ENCODE measurements at regions not wholly inside any gene's neighbourhood (a gene's known extent, or its start where the extent isn't known, plus 50 kb on each side); places are given as distances from the start of the nearest gene placed in this dataset.
"Not testable (repeated sequence)": the region's sequence is repeated elsewhere in the genome, so short reads cannot be mapped to it uniquely, and the experiment has no call there.

DNA sequence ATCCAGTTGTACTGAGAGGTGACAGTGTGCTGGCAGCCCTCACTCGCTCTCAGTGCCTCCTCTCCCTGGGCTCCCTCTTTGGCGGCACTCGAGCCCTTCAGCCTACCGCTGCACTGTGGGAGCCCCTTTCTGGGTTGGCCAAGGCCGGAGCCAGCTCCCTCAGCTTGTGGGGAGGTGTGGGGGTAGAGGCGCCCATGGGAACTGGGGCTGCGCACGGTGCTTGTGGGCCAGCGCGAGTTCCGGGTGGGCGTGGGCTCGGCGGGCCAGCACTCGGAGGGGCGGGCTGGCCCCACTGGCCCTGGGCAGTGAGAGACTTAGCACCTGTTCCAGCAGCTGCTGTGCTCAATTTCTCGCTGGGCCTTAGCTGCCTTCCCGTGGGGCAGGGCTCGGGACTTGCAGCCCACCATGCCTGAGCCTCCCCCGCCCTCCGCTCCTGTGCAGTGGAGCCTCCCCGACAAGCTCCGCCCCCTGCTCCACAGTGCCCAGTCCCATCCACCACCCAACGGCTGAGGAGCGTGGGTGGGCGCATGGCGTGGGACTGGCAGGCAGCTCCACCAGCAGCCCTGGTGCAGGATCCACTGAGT is 342.2 kb upstream of the ZNF608 start:
- H3K27me3 ChIP-seq (ENCODE audit: control insufficient read depth, insufficient read depth, low read length, poor library complexity, severe bottlenecking) = no peaks in the 10 kb centered on the region
- DNase-seq = no peak
- peaks cover 28% of the 10 kb centered on the region for H3K9me3 Mint-ChIP-seq
- H3K36me3 ChIP-seq (ENCODE audit: control insufficient read depth, insufficient read depth, low read length) = no peaks in the 10 kb centered on the region
- 94 to 100% methylated on average over 1 to 27 of the region's 27 CpGs for WGBS, 2 experiments (ENCODE audit: insufficient coverage in 1 of 2, insufficient read length in 1 of 2)
- no peak overlapping the region for H3K4me3 Mint-ChIP-seq
- no peaks in the 10 kb centered on the region for H3K9me3 ChIP-seq (ENCODE audit: control insufficient read depth, low read length)
- no peaks in the 10 kb centered on the region for H3K27me3 Mint-ChIP-seq (ENCODE audit: insufficient read depth)
- no peak overlapping the region for H3K4me3 ChIP-seq (ENCODE audit: low read length)
- H3K36me3 Mint-ChIP-seq (ENCODE audit: low read depth) = peaks cover 2% of the 10 kb centered on the region
- no peak overlapping the region for H3K27ac Mint-ChIP-seq
- TF ChIP-seq, protein P1, sequence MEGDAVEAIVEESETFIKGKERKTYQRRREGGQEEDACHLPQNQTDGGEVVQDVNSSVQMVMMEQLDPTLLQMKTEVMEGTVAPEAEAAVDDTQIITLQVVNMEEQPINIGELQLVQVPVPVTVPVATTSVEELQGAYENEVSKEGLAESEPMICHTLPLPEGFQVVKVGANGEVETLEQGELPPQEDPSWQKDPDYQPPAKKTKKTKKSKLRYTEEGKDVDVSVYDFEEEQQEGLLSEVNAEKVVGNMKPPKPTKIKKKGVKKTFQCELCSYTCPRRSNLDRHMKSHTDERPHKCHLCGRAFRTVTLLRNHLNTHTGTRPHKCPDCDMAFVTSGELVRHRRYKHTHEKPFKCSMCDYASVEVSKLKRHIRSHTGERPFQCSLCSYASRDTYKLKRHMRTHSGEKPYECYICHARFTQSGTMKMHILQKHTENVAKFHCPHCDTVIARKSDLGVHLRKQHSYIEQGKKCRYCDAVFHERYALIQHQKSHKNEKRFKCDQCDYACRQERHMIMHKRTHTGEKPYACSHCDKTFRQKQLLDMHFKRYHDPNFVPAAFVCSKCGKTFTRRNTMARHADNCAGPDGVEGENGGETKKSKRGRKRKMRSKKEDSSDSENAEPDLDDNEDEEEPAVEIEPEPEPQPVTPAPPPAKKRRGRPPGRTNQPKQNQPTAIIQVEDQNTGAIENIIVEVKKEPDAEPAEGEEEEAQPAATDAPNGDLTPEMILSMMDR (conservative IDR thresholded peaks at IDR 0.05) = no peak
- no peaks in the 10 kb centered on the region for H3K4me1 ChIP-seq (ENCODE audit: control insufficient read depth, insufficient read depth, low read length)
- no peak overlapping the region for H3K27ac ChIP-seq (ENCODE audit: low read depth, low read length)
- no peaks in the 10 kb centered on the region for H3K4me1 Mint-ChIP-seq
- no peak overlapping the region for H3K9ac ChIP-seq (ENCODE audit: extremely low read depth, low read length, poor library complexity, severe bottlenecking)

DNA sequence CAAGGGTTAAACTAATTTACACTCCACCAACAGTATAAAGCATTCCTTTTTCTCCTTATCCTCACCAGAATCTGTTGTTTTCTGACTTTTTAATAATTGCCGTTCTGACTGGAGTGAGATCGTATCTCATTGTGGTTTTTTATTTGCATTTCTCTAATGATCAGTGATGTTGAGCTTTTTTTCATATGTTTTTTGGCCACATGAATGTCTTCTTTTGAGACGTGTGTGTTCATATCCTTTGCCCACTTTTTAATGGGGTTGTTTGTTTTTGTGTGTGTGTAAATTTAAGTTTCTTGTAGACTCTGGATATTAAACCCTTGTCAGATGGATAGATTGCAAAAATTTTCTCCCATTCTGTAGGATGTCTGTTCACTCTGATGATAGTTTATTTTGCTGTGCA is 345.7 kb upstream of the ZNF608 start:
- not testable (repeated sequence) for H3K4me1 ChIP-seq (ENCODE audit: control insufficient read depth, insufficient read depth, low read length); H3K9ac ChIP-seq (ENCODE audit: extremely low read depth, low read length, poor library complexity, severe bottlenecking); H3K27ac Mint-ChIP-seq; H3K4me3 ChIP-seq (ENCODE audit: low read length); H3K27ac ChIP-seq (ENCODE audit: low read depth, low read length); H3K36me3 ChIP-seq (ENCODE audit: control insufficient read depth, insufficient read depth, low read length); DNase-seq; H3K36me3 Mint-ChIP-seq (ENCODE audit: low read depth); H3K27me3 Mint-ChIP-seq (ENCODE audit: insufficient read depth); H3K9me3 ChIP-seq (ENCODE audit: control insufficient read depth, low read length); H3K4me1 Mint-ChIP-seq; H3K4me3 Mint-ChIP-seq; H3K27me3 ChIP-seq (ENCODE audit: control insufficient read depth, insufficient read depth, low read length, poor library complexity, severe bottlenecking)
- WGBS, 2 experiments (ENCODE audit: insufficient coverage in 1 of 2, insufficient read length in 1 of 2) = 90 to 91% methylated on average over 2 to 3 of the region's 3 CpGs
- peaks cover 41% of the 10 kb centered on the region for H3K9me3 Mint-ChIP-seq

DNA sequence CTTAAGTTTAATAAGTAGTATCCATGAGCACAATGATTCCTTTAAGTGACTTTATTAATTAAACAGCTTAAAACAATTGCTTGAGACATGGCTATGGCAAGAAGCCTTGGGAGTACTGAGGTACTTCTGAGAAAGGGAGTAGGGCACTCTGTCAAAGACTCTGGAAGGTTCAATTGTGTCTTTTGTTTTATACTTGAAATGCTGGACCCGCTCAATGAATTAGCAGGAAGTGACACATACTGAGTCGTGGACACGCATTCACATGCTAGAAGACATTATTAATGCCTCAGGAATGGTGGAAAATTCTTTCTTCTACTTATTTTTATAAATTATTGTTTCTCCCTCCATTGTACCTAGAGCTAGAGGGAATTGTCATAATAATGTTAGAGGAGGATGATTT is 347.3 kb upstream of the ZNF608 start:
- no peaks in the 10 kb centered on the region for H3K36me3 ChIP-seq (ENCODE audit: control insufficient read depth, insufficient read depth, low read length)
- no peaks in the 10 kb centered on the region for H3K27me3 Mint-ChIP-seq (ENCODE audit: insufficient read depth)
- no peaks in the 10 kb centered on the region for H3K27me3 ChIP-seq (ENCODE audit: control insufficient read depth, insufficient read depth, low read length, poor library complexity, severe bottlenecking)
- TF ChIP-seq, protein P1 (conservative IDR thresholded peaks at IDR 0.05) = no peak
- H3K9me3 Mint-ChIP-seq = peaks cover 32% of the 10 kb centered on the region
- peaks cover 9% of the 10 kb centered on the region for H3K9me3 ChIP-seq (ENCODE audit: control insufficient read depth, low read length)
- no peak overlapping the region for H3K9ac ChIP-seq (ENCODE audit: extremely low read depth, low read length, poor library complexity, severe bottlenecking)
- H3K27ac ChIP-seq (ENCODE audit: low read depth, low read length) = no peak overlapping the region
- no peaks in the 10 kb centered on the region for H3K4me1 ChIP-seq (ENCODE audit: control insufficient read depth, insufficient read depth, low read length)
- no peak overlapping the region for H3K4me3 ChIP-seq (ENCODE audit: low read length)
- no peak for DNase-seq
- no peak overlapping the region for H3K4me3 Mint-ChIP-seq
- peaks cover 2% of the 10 kb centered on the region for H3K36me3 Mint-ChIP-seq (ENCODE audit: low read depth)
- H3K27ac Mint-ChIP-seq = no peak overlapping the region
- 85% methylated on average over 3 of the region's 3 CpGs; no CpG with 5 or more reads in 1 of the 2 experiments for WGBS, 2 experiments (ENCODE audit: insufficient coverage in 1 of 2, insufficient read length in 1 of 2)
- no peaks in the 10 kb centered on the region for H3K4me1 Mint-ChIP-seq

DNA sequence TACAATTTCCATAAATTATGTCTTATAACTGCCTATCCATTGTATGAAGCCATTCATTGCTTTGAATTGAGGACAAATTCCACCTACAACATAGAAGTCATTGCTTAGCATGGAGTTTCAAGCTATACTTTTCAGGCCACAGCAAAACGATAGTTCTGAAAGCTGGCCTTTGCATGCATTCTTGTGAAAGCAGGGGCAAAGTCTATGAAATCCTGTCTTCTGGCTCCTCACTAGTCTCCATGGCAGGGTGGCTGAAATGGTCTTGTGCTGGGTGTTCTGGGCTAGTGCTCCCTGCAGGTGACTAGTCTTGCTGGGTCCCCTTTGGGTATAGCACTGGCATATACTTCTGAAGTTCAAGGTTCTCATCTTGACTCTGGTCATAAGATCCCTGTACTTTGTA is 353.9 kb upstream of the ZNF608 start:
- Histone ChIP-seq H3K27me3 (ENCODE audit: control insufficient read depth, insufficient read depth, low read length, poor library complexity, severe bottlenecking) (no peaks in the 10 kb centered on the region), H3K36me3 (ENCODE audit: control insufficient read depth, insufficient read depth, low read length) (no peaks in the 10 kb centered on the region), H3K4me1 (ENCODE audit: control insufficient read depth, insufficient read depth, low read length) (no peaks in the 10 kb centered on the region), H3K27ac (ENCODE audit: low read depth, low read length) (no peak overlapping the region), H3K4me3 (ENCODE audit: low read length) (no peak overlapping the region), H3K9me3 (ENCODE audit: control insufficient read depth, low read length) (peaks cover 9% of the 10 kb centered on the region), H3K9ac (ENCODE audit: extremely low read depth, low read length, poor library complexity, severe bottlenecking) (no peak overlapping the region)
- 86 to 91% methylated on average over 1 of the region's 1 CpG for WGBS, 2 experiments (ENCODE audit: insufficient coverage in 1 of 2, insufficient read length in 1 of 2)
- TF ChIP-seq, protein P1 (conservative IDR thresholded peaks at IDR 0.05) = no peak
- Mint-ChIP-seq H3K27ac (no peak overlapping the region), H3K9me3 (peaks cover 13% of the 10 kb centered on the region), H3K27me3 (ENCODE audit: insufficient read depth) (no peaks in the 10 kb centered on the region), H3K36me3 (ENCODE audit: low read depth) (no peaks in the 10 kb centered on the region), H3K4me3 (no peak overlapping the region), H3K4me1 (no peaks in the 10 kb centered on the region)
- no peak for DNase-seq
